Testis (tissue), 2 donors: ENCODE measurements at regions not wholly inside any gene's neighbourhood (a gene's known extent, or its start where the extent isn't known, plus 50 kb on each side); places are given as distances from the start of the nearest gene placed in this dataset.

ENCODE experiments used
- CTCF ChIP-seq, 3 experiments: fragments of 450-650 bp in 2 of 3; fragments of 200-600 bp in 1 of 3; sonication (generic) in 1 of 3; IDR thresholded peaks; one replicate each; pipeline ENCODE4 v1.5.1; 2016 to 2019; ENCODE audit warnings: antibody characterized with exemption in 3 of 3, mild to moderate bottlenecking in 2 of 3, moderate library complexity in 1 of 3
- POLR2A ChIP-seq: fragments of 450-650 bp; IDR thresholded peaks from one replicate; pipeline ENCODE4 v1.6.1; 2017; ENCODE audit warnings: antibody characterized with exemption, mild to moderate bottlenecking, moderate library complexity

- no peak for TF ChIP-seq CTCF (IDR thresholded peaks at IDR 0.05)
- no peak for TF ChIP-seq POLR2A
These were observed 332.9 kb downstream of the SOCS6 start for GRCh38 chr18:70621710-70622109.
